ENCODE measurements at regions not wholly inside any gene's neighbourhood (a gene's known extent, or its start where the extent isn't known, plus 50 kb on each side); places are given as distances from the start of the nearest gene placed in this dataset.

DNA sequence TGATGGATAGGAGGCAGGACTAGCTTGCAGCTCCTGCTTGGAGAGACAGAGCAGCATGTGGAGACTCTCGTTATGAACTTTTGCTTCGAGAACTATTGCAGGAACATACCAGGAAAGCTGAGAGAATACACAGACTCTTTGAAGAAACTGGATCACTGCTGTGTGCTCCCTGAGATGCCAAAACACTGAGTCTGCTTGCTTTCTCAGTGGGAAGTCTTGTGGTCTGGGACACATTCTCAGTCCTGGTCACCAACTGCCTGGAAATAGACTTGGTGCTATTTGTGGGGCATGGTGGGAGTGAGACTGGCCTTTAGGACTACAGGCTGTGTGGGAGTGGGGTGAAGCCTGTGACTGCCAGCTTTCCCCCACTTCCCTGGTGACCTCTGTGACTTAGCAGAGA is 252.6 kb downstream of the MED10 start:
- no peak overlapping the region for H3K9ac ChIP-seq
- no peaks in the 10 kb centered on the region for H3K79me2 ChIP-seq (ENCODE audit: insufficient read depth)
- H3K9me3 ChIP-seq (ENCODE audit: low read depth): no peaks in the 10 kb centered on the region
- in situ Hi-C loops (cut with MboI): no loop called here
- H3K9me2 ChIP-seq (ENCODE audit: insufficient read depth): no peaks in the 10 kb centered on the region
- no peaks in the 10 kb centered on the region for H3F3A ChIP-seq (ENCODE audit: insufficient read depth)
- H3K27me3 ChIP-seq (replicated peaks; ENCODE audit: insufficient read depth): no peaks in the 10 kb centered on the region
- no peaks in the 10 kb centered on the region for H3K36me3 ChIP-seq (ENCODE audit: low read depth)
- no peak for DNase-seq
- H3K4me2 ChIP-seq (ENCODE audit: unreplicated experiment): no peak overlapping the region
- no peak overlapping the region for H2AFZ ChIP-seq
- TF ChIP-seq EZH2 (IDR thresholded peaks at IDR 0.05; ENCODE audit: insufficient read depth, poor library complexity, severe bottlenecking) (no peak), EZH2phosphoT487 (IDR thresholded peaks at IDR 0.05; ENCODE audit: insufficient read depth, low read depth) (no peak)
- no peak overlapping the region for H3K4me3 ChIP-seq
- H3K4me1 ChIP-seq (ENCODE audit: insufficient read depth): no peaks in the 10 kb centered on the region
- 27 to 32% methylated on average over 2 of the region's 2 CpGs for WGBS, 2 experiments (ENCODE audit: low coverage in 1 of 2, low lambda C conversion rate in 2 of 2, missing lambda C conversion rate in 2 of 2)
- no peaks in the 10 kb centered on the region for H4K20me1 ChIP-seq (ENCODE audit: insufficient read depth)
- H3K27ac ChIP-seq: no peak overlapping the region

DNA sequence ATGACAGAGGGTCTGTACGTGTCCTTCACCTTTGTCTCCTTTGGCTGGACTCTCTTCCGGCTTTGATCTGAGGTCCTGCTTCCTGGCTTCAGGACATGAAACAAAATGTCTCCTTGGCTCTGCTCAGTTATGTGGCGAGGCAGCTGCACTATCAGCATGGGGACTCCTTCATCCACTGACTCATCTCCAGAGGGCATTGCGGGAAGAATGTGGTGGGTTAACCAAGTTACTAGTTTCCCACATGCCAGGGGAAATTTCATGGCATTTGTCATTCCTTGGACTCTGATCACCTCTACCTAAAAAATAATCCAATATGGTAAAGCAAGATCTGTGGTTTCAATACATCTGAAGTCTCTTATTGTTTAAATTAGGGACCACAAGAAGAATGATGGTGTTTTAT is 259.7 kb downstream of the MED10 start:
- H3K27me3 ChIP-seq (replicated peaks; ENCODE audit: insufficient read depth): no peaks in the 10 kb centered on the region
- H3K4me3 ChIP-seq: no peak overlapping the region
- no peak overlapping the region for H3K27ac ChIP-seq
- in situ Hi-C loops (cut with MboI): no loop called here
- no peaks in the 10 kb centered on the region for H3F3A ChIP-seq (ENCODE audit: insufficient read depth)
- no peaks in the 10 kb centered on the region for H3K9me2 ChIP-seq (ENCODE audit: insufficient read depth)
- no peaks in the 10 kb centered on the region for H4K20me1 ChIP-seq (ENCODE audit: insufficient read depth)
- no peak for DNase-seq
- H3K9me3 ChIP-seq (ENCODE audit: low read depth): no peaks in the 10 kb centered on the region
- no peak overlapping the region for H3K4me2 ChIP-seq (ENCODE audit: unreplicated experiment)
- no peaks in the 10 kb centered on the region for H3K79me2 ChIP-seq (ENCODE audit: insufficient read depth)
- H3K9ac ChIP-seq: no peak overlapping the region
- WGBS, 2 experiments (ENCODE audit: low coverage in 1 of 2, low lambda C conversion rate in 2 of 2, missing lambda C conversion rate in 2 of 2): 29 to 36% methylated on average over 4 of the region's 4 CpGs
- no peaks in the 10 kb centered on the region for H3K36me3 ChIP-seq (ENCODE audit: low read depth)
- H3K4me1 ChIP-seq (ENCODE audit: insufficient read depth): no peaks in the 10 kb centered on the region
- TF ChIP-seq EZH2 (IDR thresholded peaks at IDR 0.05; ENCODE audit: insufficient read depth, poor library complexity, severe bottlenecking) (no peak), EZH2phosphoT487 (IDR thresholded peaks at IDR 0.05; ENCODE audit: insufficient read depth, low read depth) (no peak)
- H2AFZ ChIP-seq: no peak overlapping the region

DNA sequence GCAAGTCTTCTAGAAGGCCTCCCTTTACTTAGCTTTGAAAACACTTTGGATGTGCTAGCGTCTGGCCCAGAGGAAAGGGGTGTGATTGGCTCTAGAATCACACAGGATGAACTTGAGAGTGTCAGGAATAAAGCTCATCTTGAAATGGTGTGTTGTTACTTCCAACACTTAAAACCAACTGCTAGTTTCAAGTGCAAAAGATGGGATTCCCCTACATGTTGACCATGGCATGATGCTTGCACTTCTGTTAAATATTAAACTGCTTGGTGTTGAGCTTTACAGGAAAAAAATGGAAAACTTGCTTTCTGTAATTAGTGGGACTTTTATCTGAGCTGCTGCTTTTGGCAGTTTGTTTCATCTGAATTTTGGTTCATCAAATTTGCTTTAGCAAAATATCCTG is 261.1 kb downstream of the MED10 start:
- Histone ChIP-seq H4K20me1 (ENCODE audit: insufficient read depth) (no peaks in the 10 kb centered on the region), H3K36me3 (ENCODE audit: low read depth) (no peaks in the 10 kb centered on the region), H3K79me2 (ENCODE audit: insufficient read depth) (no peaks in the 10 kb centered on the region), H3K9me2 (ENCODE audit: insufficient read depth) (no peaks in the 10 kb centered on the region), H2AFZ (no peak overlapping the region), H3K4me1 (ENCODE audit: insufficient read depth) (no peaks in the 10 kb centered on the region), H3K27me3 (replicated peaks; ENCODE audit: insufficient read depth) (no peaks in the 10 kb centered on the region), H3K27ac (no peak overlapping the region), H3F3A (ENCODE audit: insufficient read depth) (no peaks in the 10 kb centered on the region), H3K4me2 (ENCODE audit: unreplicated experiment) (no peak overlapping the region), H3K9ac (no peak overlapping the region), H3K4me3 (no peak overlapping the region), H3K9me3 (ENCODE audit: low read depth) (no peaks in the 10 kb centered on the region)
- TF ChIP-seq EZH2phosphoT487 (IDR thresholded peaks at IDR 0.05; ENCODE audit: insufficient read depth, low read depth) (no peak), EZH2 (IDR thresholded peaks at IDR 0.05; ENCODE audit: insufficient read depth, poor library complexity, severe bottlenecking) (no peak)
- 0 to 5% methylated on average over 1 of the region's 1 CpG for WGBS, 2 experiments (ENCODE audit: low coverage in 1 of 2, low lambda C conversion rate in 2 of 2, missing lambda C conversion rate in 2 of 2)
- no peak for DNase-seq
- in situ Hi-C loops (cut with MboI): no loop called here

GRCh38 chr5:6115852-6116251 is 262.5 kb downstream of the MED10 start:
- H4K20me1 ChIP-seq (ENCODE audit: insufficient read depth): no peaks in the 10 kb centered on the region
- in situ Hi-C loops (cut with MboI): no loop called here
- H3K4me3 ChIP-seq: no peak overlapping the region
- no peaks in the 10 kb centered on the region for H3K27me3 ChIP-seq (replicated peaks; ENCODE audit: insufficient read depth)
- H3K9ac ChIP-seq: no peak overlapping the region
- H3F3A ChIP-seq (ENCODE audit: insufficient read depth): no peaks in the 10 kb centered on the region
- H3K9me3 ChIP-seq (ENCODE audit: low read depth): no peaks in the 10 kb centered on the region
- no peaks in the 10 kb centered on the region for H3K79me2 ChIP-seq (ENCODE audit: insufficient read depth)
- H3K36me3 ChIP-seq (ENCODE audit: low read depth): no peaks in the 10 kb centered on the region
- no peak for DNase-seq
- 37 to 38% methylated on average over 4 of the region's 4 CpGs for WGBS, 2 experiments (ENCODE audit: low coverage in 1 of 2, low lambda C conversion rate in 2 of 2, missing lambda C conversion rate in 2 of 2)
- no peaks in the 10 kb centered on the region for H3K9me2 ChIP-seq (ENCODE audit: insufficient read depth)
- no peak for TF ChIP-seq EZH2phosphoT487 (IDR thresholded peaks at IDR 0.05; ENCODE audit: insufficient read depth, low read depth)
- no peaks in the 10 kb centered on the region for H3K4me1 ChIP-seq (ENCODE audit: insufficient read depth)
- no peak overlapping the region for H3K27ac ChIP-seq
- no peak overlapping the region for H3K4me2 ChIP-seq (ENCODE audit: unreplicated experiment)
- no peak overlapping the region for H2AFZ ChIP-seq

- Histone ChIP-seq H4K20me1 (ENCODE audit: insufficient read depth) (no peaks in the 10 kb centered on the region), H3K4me1 (ENCODE audit: insufficient read depth) (no peaks in the 10 kb centered on the region), H3K36me3 (ENCODE audit: low read depth) (no peaks in the 10 kb centered on the region), H3F3A (ENCODE audit: insufficient read depth) (no peaks in the 10 kb centered on the region), H3K4me3 (no peak overlapping the region), H3K79me2 (ENCODE audit: insufficient read depth) (no peaks in the 10 kb centered on the region), H3K27ac (no peak overlapping the region), H3K27me3 (replicated peaks; ENCODE audit: insufficient read depth) (no peaks in the 10 kb centered on the region), H3K4me2 (ENCODE audit: unreplicated experiment) (no peak overlapping the region), H3K9me2 (ENCODE audit: insufficient read depth) (no peaks in the 10 kb centered on the region), H2AFZ (no peak overlapping the region), H3K9me3 (ENCODE audit: low read depth) (no peaks in the 10 kb centered on the region), H3K9ac (no peak overlapping the region)
- TF ChIP-seq EZH2phosphoT487 (IDR thresholded peaks at IDR 0.05; ENCODE audit: insufficient read depth, low read depth): no peak
- no peak for TF ChIP-seq EZH2 (IDR thresholded peaks at IDR 0.05; ENCODE audit: insufficient read depth, poor library complexity, severe bottlenecking)
- in situ Hi-C loops (cut with MboI): no loop called here
- DNase-seq: no peak
Observed at GRCh38 chr5:6112538-6112937, 265.8 kb downstream of the MED10 start.

Data from GM23248 (cell line).